NCI-H2227 (cell line): ENCODE measurements at regions not wholly inside any gene's neighbourhood (a gene's known extent, or its start where the extent isn't known, plus 50 kb on each side); places are given as distances from the start of the nearest gene placed in this dataset.

Experiments used
- DNase-seq: peaks from one replicate; lab custom pipeline; 2025; ENCODE audit not compliant: unreplicated experiment; lab: John Stamatoyannopoulos, UW

DNA sequence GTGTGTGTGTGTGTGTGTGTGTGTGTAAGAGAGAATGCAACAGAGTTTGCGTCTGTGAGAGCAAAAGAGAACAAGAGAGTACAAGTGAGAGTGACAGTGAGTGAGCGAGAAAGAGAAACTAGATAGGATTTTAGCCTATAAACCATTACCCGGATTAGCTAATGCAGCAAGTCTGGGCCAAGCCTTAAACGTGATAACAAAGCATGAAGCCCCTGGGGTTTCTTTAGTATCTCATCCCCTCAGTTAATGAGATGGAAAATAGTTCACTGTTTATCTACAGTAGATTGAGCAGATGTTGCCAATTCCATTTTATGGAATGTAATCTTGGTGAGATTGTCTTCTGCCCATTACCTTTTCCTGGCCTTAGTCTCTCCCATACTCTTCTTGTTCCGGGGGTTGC lies 114.5 kb downstream of the MAT2B start:
- no peak for DNase-seq

DNA sequence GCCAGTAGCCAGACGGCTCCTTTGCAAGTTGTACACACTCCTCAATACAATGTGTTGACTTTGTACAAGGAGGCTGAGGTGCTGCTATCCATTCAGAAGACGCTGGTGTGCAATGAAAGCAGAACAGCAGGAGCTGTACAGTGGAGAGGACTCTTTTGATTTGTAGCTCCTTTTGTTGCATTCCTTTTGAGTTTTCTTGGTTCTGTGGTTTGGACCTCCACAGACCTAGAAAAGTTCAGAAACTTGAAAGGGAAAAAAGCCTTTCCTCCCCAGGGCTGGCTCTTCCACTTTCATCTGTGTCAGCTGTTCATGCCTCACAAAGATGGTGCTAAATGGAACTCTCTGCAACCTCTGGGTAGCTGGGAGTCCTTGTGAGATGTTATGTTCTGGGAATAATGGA lies 117.4 kb downstream of the MAT2B start:
- DNase-seq, result no peak

DNA sequence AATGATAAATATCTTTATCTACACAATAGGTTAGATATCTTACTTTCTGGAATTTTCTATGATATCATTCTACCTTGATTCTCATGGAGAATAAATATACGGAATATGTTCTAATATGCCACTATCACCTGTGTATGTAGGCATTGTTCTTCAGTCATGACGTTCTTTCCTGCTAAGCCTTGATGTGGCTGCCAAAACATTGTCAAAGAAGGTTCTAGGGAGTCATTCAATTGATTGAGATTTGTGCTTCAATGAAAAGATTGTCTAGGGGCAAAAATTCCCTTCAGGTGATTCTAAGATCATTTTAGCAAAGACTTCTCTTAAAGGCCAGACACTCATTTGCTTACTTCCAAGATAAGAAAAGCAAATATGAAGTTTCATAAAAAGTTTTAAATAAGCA lies 118.1 kb downstream of the MAT2B start:
- DNase-seq, result no peak

DNA sequence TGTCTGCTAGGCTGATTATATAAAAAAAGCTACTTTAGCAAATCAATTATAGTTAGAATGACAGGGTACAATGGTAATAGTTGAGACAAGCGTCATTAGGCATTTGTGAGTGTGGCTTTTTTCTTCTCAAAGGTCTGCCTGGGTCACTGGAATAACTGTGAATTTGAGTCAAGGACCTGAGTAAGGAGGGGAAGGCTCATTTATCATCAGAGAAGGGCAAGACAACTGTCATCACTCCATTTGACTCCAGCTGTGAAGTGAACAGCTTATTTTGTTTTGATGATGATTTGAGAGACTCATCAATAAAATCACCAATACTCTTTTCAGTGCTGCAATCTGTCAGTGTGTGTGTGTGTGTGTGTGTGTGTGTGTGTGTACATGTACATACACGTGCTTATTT lies 118.6 kb downstream of the MAT2B start:
- DNase-seq, result peak; percentile 65

DNA sequence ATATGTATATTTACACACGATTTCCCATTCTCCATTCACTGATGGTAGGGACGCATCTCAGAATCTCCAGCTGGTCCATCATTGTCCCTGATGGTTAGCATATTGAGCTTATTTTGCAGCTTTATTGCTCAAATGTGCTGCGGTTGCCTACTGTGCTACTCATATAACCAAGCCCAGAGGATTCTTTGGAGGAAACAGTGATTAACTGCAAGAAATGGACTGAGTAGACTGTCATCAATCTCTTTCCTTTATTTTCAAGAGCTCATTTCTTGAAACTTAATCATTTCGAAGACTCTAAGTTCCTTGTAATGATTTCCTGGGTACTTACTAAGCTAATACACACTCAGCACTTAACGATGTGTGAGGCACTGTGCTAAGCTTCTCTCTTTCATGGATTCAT lies 119.0 kb downstream of the MAT2B start:
- DNase-seq, result no peak

DNA sequence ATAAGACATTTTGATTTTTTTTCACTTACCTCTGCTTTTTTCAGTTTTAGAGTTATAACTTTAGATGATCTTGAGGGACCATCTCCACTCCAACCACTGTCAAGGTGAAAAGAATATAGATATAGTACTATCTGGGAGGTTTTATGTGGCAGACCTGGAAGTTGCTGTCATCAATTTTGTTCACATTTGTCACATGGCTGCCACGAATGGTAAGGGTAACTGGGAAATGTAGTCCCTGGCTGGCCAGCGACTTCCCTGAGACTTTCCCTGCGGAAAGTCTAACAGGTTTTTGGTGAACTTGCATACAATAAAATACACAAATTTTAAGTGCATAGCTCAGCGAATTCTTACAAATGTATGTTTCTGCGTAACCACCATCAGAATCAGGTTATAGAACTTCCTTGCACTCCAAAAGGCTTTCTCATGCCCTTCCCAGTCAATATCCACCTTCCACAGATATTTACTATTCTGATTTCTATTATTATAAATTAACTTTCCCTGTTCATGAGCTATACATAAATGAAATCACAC lies 121.5 kb downstream of the MAT2B start:
- no peak for DNase-seq

DNA sequence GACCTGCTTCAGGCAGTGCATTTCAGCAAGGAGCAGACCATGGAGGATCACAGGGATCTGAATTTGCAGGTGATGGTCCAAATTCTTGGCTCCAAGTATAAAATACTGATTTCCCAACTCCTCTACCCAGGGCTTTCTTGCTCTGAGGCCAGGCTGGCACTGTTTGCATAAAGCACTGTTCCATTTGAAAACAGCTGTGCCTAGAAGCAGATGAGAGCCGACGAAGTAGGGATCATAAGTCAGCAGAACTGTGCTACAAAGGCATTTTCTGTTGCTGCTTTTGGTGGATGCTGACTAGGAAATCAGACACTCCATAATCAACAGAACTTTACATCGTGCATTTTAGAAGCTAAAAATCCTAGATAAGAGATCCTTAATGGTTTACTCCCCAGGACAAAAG lies 126.4 kb downstream of the MAT2B start:
- DNase-seq, result no peak

DNA sequence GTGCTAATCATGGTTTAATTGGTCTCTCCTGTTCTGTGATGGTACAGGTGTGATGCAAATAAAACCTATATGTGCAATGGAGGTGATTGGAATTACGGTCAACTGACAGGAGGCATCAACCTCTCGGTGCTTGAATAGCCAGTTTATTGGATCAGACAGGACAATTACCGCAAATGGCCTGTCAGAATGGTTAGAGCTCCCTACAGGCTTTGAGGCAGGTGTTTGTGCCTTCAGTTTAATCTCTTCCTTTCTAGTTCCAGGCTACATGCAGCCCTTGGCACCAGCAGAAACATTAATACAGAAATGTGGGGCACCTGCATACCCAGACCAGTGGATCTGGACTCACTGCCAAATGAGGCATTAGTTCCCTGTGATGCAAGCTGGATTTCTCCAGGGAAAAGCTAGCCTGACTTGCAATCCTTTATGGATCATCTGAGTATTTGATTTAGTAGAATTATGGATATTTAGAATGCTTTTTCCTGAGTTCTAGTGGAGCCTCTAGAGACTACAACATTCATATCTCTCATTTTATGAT lies 128.6 kb downstream of the MAT2B start:
- no peak for DNase-seq

DNA sequence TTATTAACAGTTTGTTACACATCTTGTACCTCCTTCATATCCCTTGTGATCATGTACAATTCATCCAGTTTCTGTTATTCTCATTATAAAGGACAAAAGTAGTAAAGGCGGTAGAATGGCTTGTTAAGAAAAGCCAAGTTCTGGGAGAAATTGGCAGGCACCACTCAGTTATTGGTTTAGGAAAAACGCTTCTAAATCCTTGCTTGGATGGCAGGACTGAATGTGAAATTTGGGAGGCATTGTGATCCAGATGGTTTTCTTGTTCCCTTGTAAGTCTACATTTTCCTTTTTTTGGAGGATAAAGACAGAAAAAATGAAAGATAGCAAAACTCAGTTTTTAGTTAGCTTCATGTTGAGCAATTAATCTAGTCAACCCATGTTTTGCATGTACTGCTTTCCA lies 130.2 kb downstream of the MAT2B start:
- DNase-seq, result no peak

DNA sequence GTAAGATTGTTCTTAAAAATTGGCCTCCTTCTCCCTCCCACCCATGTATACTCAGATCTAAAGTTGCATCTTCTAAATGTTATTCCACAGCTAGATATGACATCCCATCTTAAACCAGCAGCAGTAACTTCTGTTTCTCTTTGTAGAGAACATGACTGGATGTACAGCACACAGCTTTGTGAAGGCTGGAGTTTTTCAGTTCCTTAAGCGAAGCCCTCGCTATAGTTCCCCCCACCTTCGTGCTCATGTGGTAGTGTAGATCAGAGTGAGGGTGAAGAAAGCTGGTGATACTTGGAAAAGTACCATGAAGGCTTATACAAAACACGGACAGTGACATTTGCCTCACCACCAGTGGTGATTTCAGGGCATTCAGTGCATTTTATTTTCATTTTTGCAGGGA lies 137.5 kb downstream of the MAT2B start:
- DNase-seq, result no peak

DNA sequence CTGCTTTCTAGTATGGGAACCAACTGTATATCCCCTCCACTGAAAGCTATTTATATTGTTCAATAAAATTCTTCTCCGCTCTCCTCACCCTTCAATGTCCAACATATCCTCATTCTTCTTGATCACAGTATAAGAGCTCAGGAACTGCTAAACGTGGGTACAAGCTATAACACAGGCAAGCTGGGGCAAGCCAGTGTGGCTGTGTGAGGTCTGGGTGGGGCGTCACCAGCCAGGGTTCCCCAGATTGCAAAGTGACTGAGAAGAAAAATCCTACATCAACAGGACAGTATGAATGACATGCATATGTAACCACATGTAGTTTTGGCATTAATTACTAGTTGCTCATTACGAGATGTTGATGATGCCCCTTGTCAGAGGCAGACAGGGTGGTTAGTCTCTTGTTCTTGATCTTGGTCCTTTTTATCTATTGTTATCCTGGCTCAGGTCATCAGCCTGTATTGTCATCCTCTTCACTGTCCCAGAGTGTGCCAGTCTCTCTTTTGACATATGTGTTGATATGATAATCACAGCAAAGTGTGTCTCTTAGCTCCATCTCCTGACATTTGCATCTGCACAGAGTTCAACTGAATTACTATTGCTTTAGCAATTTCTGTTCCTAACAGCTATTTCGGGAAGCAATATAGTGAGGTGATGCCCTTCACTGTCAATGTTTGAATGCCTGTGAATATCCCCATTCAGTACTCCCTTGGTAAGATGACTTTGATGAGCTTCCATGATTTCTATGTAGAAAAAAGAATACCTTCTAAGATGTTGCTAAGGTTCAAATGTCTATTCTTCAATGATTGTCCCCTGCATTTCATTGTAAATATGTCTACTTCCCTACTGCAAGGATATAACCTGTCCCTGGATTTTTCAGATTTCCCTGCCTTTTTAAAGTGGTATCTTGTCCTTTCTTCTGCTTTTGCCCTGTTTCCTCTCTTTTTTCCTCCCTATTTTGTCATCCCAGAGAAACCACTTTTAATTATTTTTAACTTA lies 140.3 kb downstream of the MAT2B start:
- no peak for DNase-seq

DNA sequence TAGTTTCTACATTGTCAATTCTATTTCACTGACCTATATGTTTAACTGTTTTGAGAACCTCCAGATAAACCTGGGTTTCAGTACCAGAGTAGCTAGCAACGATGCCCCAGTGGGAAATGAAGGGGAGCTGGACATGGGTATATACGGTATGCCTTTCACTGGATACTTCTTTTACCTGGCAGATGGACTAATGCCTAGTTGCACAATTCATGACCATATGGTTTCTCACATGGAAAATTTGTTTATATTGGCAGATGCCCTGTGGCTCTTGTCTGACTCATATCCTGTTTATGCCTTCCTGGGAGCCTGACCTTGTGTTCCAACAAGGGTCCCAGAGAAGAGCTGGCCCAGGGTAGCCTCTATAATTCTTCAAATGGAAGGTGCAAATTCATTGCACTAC lies 144.1 kb downstream of the MAT2B start:
- DNase-seq, result no peak

DNA sequence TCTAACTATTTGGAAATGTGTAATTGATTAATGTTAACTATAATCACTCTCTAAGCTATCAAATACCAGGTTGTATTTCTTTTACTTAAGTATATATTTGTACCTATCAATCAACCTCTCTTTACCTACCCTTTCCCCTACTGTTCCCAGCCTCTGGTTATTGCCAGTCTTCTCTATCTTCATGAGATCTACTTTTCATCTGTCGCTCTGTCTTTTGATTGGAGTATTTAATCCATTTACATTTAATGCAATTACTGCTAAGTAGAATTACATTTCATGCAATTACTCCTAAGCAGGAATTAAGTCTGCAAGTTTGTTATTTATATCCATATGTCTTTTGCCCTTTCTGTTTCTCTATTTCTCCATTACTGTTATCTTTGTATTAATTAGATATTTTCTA lies 148.1 kb downstream of the MAT2B start:
- DNase-seq, result no peak

DNA sequence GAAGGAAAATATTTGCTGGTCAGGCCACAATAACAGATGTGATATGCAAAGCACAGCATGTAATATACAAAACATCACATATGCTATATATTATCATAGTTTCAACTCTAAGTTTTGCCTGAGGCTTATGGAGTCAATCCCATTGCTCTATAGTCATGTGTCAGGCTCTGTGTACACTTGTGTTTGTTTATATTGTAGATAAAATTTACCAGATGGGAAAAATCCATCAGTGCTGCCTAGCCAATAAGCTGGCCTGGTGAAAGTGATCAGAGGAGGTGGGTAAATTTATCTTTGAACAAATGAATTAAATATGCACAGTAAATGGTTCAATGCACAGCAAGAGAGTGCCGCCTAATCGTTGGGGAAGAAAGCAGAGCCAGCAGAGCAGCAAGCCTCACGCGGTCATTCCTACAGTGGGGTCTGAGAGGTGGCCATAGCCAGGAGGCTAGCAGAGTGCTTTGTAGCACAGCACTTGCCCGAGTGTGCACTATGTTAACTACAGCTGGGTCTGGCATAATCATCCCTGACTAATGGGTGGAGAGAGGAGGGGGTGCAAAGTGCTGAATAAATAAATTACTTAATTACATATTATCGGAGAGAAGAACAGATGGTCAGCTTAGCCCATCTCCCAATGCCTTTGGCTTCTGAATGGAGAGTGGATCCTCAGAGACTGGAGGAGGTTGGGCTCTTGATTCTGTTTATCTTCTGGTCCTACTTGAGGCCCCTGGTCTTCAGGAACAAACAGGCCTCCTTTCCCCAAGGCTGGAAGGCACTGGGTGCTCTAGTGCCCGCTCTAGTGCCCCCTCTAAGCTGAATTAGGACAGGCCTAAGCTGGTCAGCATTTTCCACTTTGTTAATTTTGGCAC lies 153.5 kb downstream of the MAT2B start:
- DNase-seq, result peak; percentile 5

DNA sequence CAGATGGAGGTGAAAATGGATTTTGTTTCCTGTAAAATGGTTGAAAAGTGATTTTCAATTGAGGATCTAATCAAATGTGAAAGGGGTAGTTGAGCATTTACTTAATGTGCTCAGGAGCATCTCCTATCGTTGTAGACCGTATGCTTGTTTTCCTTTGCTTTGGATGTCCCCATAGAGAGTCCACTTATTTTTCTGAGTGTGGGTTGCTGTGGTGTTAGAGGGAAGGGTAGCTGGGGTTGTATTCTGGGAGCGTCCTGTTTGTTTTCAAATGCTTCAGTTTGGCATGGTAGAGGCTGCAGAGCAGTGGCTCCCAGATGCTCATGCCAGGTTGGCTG lies 154.1 kb downstream of the MAT2B start:
- DNase-seq, result no peak

DNA sequence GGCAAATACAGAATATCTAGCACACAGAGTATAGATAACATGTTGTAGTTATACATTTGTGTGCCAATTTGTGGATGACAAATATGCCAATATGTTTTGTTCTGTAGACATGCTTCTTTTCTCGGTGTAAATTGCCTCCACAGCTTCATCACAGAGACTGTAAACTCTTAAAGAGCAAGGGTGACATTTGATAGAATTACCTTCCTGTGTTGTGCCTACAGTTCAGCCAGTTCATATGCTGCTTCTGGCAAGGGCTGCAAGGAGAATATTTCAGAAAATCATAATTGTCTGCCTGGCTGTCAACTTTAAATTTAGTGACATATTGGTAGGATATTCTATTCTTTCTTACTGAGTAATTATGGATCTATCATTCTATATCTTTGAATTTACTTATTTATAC lies 155.1 kb downstream of the MAT2B start:
- no peak for DNase-seq

DNA sequence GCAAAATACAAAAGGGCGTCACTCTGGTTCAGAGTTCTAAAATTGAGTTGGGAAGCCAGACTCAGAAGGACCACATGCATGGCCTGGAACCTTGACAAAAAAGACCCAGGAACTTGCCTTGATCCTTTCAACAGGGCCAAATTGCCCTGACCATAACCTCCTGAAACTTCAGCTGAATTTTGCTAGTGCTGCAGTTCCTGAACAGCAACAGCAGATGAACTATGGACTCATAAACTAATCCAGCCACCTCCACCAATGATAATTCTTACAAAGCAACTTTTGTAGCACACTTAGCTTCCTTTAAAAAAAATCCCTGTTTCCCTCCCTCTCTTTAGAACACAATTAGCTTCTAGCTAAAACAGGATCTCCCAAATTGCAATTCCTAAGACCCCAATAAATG lies 155.9 kb downstream of the MAT2B start:
- DNase-seq, result no peak

DNA sequence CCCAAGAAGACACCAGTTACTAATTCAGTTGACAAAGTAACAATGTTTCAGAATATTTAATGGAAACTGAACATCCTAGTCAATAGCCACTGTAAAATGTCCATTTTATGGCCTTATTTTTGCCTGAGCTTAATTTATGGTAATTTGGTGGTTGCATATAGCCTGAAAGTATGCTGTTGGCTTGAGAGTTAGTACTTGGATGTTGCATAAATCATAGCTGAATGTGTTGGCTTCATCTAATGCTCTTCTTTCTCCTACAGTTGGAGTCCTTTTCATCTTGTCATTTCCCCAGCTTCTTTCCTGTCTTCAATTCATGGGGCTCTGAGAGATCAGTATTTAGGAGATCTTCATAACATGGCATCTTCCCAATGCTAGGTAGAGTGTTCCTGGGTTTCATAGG lies 164.6 kb downstream of the MAT2B start:
- DNase-seq, result no peak

DNA sequence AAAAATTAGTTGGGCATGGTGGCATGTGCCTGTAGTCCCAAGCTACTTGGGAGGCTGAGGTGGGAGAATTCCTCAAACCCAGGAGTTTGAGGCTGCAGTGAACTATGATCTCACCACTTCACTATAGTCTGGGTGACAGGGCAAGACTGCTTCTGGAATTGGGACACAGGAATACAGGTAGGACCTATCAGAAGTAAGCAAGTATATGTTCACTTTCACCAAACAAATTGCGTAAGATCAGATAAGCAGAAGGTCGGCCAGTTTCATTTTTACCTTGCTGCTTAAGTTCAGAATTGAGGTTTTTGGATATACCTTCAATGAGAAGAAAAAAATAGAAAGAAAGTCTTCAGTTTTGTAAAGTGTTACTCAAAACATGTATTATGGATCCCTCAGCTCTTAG lies 171.7 kb downstream of the MAT2B start:
- DNase-seq, result no peak

DNA sequence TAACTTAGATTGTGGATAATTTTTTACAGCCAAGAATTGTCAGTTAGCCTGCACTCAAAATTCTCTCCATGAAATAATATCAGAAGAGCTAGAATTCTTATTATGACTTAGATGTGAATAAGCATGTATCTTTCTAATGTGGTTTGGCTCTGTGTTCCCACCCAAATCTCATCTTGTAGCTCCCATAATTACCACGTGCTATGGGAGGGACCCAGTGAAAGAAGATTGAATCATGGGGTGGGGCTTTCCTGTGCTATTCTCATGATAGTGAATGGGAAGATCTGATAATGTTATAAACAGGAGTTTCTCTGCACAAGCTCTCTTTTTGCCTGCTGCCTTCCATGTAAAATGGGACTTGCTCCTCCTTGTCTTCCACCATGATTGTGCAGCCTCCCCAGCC lies 176.8 kb downstream of the MAT2B start:
- no peak for DNase-seq

DNA sequence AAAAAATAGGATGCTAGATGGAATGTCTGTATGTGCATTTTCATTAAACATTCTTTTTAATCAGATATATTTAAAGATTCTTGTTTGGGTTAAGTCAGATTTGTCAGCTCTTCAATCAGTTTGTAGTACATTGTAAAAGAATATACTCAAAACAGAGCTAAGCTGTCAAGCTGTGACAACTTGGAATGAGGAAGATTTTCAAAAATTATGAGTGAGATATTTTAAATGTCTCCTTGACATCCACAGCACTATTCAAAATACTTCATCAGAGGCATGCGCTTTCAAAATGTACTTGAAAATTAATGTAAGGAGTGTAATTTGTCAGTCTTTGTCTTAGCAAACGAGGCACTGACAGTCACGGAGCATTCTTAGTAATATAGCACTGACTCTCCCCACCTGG lies 182.0 kb downstream of the MAT2B start:
- no peak for DNase-seq

DNA sequence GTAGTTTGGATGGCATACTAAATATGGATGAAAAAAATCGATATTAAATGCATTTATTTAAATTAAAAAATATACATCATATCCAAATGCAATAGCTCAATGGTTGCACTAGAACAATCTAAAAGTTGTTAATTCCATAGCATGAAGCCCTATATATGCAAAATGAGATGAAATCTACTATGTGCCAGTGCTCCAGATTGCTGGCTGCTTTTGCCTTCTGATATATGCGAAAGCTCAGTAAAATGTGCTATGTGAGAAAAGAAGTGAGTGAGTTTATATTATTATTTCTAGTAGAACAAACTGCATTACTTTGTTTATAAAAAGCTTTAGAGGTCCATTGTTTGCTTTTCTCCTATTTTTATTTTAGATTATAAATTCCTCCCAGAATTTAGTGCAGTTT lies 186.7 kb downstream of the MAT2B start:
- no peak for DNase-seq
